Natural killer cell (primary cell): ENCODE measurements at regions not wholly inside any gene's neighbourhood (a gene's known extent, or its start where the extent isn't known, plus 50 kb on each side); places are given as distances from the start of the nearest gene placed in this dataset.

Experiments
- ATAC-seq, 3 donors: fragments of 150-1000 bp in 2 of 3; fragments of 200-7000 bp in 1 of 3; cut with Tn5 transposase; 1 replicate in 1 of 3; 2 replicates in 2 of 3; pipeline ENCODE4 v1.10.0; 2021; ENCODE audit warnings: mild to moderate bottlenecking in 2 of 3, moderate library complexity in 2 of 3
- DNase-seq, 2 donors: peaks; one replicate each; pipeline versions ENCODE4 v3.0.0 to v3.0.0-alpha.2; 2013 to 2021; ENCODE audit warnings: mixed read lengths in 1 of 2
- H3K27ac ChIP-seq: one replicate; pipeline ENCODE4 v1.5.1; 2013; ENCODE audit warnings: mild to moderate bottlenecking, low read length
- H3K27me3 ChIP-seq: one replicate; pipeline ENCODE4 v1.6.1; 2013; ENCODE audit warnings: low read length; ENCODE audit not compliant: control insufficient read depth, insufficient read depth
- H3K36me3 ChIP-seq: one replicate; pipeline ENCODE4 v1.6.1; 2013; ENCODE audit warnings: low read length; ENCODE audit not compliant: control insufficient read depth, insufficient read depth
- H3K4me1 ChIP-seq: one replicate; pipeline ENCODE4 v1.6.1; 2013; ENCODE audit warnings: low read length; ENCODE audit not compliant: control insufficient read depth, insufficient read depth
- H3K4me3 ChIP-seq: one replicate; pipeline ENCODE4 v1.5.1; 2013; ENCODE audit warnings: low read length
- H3K9me3 ChIP-seq: one replicate; pipeline ENCODE4 v1.6.1; 2013; ENCODE audit warnings: low read length; ENCODE audit not compliant: control insufficient read depth, insufficient read depth
- H3K27ac Mint-ChIP-seq, 2 donors: one replicate each; pipeline ENCODE4 v1.8.0; 2022; ENCODE audit warnings: mild to moderate bottlenecking in 2 of 2, mixed read lengths in 2 of 2, moderate library complexity in 1 of 2
- H3K27me3 Mint-ChIP-seq, 2 donors: one replicate each; pipeline ENCODE4 v1.8.0; 2022; ENCODE audit warnings: low read depth in 2 of 2, mixed read lengths in 2 of 2
- H3K36me3 Mint-ChIP-seq: one replicate; pipeline ENCODE4 v1.8.0; 2022; ENCODE audit warnings: mixed read lengths
- H3K4me1 Mint-ChIP-seq, 2 donors: one replicate each; pipeline ENCODE4 v1.8.0; 2022; ENCODE audit warnings: mixed read lengths in 2 of 2
- H3K4me3 Mint-ChIP-seq: one replicate; pipeline ENCODE4 v1.8.0; 2022; ENCODE audit warnings: mild to moderate bottlenecking, moderate library complexity, mixed read lengths
- H3K9me3 Mint-ChIP-seq, 2 donors: one replicate each; pipeline ENCODE4 v1.8.0; 2022; ENCODE audit warnings: mixed read lengths in 2 of 2
- WGBS: methylation state at CpG from one replicate; pipeline ENCODE4 v1.1.7; 2013; ENCODE audit warnings: missing lambda C conversion rate; ENCODE audit not compliant: insufficient coverage; 5-methylcytosine and 5-hydroxymethylcytosine counted together
- intact Hi-C: fragments of 100-400 bp; cut with micrococcal nuclease; formaldehyde crosslinking; loops from one replicate; pipeline ENCODE4 v1.14.2; 2022
- TF ChIP-seq, protein P1 (sequence below): fragments of 200-600 bp; IDR thresholded peaks from one replicate; pipeline ENCODE4 v1.8.0; 2022; ENCODE audit warnings: antibody characterized with exemption

DNA sequence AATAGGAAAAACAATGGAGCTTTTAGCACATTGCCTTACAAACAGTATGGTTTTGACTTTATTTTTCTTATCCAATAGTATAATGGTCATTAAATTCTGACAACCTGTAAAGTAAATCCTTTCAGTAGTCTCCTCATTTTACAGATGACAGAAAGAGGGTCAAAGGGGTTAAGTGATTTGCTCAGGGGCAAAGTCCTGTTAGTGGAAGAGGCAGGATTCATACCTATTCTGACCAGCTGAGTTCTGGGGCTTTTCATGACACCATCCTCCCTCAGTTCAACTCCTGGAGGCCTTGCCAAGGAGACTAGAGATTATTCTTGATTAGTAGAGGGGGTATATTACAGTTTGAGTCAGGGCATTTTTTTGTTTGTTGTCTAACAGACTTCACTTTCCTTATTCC, 278.7 kb upstream of the DUSP10 start:
- Histone ChIP-seq H3K27me3 (no peaks in the 10 kb centered on the region), H3K4me1 (no peaks in the 10 kb centered on the region), H3K9me3 (no peaks in the 10 kb centered on the region), H3K4me3 (no peak overlapping the region), H3K36me3 (no peaks in the 10 kb centered on the region), H3K27ac (no peak overlapping the region)
- H3K36me3 Mint-ChIP-seq: no peaks in the 10 kb centered on the region
- H3K4me3 Mint-ChIP-seq: no peak overlapping the region
- peaks cover 0 to 5% of the 10 kb centered on the region in 2 donors for H3K27me3 Mint-ChIP-seq
- H3K4me1 Mint-ChIP-seq: peaks cover 14 to 24% of the 10 kb centered on the region in 2 donors
- no peak overlapping the region for H3K27ac Mint-ChIP-seq
- intact Hi-C loops: no loop called here
- TF ChIP-seq, protein P1, sequence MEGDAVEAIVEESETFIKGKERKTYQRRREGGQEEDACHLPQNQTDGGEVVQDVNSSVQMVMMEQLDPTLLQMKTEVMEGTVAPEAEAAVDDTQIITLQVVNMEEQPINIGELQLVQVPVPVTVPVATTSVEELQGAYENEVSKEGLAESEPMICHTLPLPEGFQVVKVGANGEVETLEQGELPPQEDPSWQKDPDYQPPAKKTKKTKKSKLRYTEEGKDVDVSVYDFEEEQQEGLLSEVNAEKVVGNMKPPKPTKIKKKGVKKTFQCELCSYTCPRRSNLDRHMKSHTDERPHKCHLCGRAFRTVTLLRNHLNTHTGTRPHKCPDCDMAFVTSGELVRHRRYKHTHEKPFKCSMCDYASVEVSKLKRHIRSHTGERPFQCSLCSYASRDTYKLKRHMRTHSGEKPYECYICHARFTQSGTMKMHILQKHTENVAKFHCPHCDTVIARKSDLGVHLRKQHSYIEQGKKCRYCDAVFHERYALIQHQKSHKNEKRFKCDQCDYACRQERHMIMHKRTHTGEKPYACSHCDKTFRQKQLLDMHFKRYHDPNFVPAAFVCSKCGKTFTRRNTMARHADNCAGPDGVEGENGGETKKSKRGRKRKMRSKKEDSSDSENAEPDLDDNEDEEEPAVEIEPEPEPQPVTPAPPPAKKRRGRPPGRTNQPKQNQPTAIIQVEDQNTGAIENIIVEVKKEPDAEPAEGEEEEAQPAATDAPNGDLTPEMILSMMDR: no peak
- ATAC-seq (no peak), DNase-seq (no peak)
- no peaks in the 10 kb centered on the region for H3K9me3 Mint-ChIP-seq

DNA sequence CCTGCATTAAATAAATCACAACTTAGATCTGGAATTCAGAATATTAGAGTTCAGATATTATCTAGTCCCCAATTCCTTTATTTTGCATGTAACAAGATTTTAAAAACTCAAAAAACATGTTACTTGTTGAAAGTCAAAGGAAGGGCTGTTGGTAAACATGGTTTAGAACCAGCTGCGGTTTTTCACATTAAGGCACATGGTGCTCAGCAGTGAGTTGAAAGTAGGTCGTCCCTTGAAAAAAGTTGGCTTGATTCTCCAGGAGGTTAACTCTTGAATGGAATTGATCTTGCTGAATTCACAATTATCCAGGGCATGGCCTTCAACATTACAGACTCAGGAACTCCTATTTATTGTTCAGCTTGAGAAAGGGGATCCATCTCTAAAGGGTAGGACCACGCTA, 277.1 kb upstream of the DUSP10 start:
- no peaks in the 10 kb centered on the region for H3K4me1 ChIP-seq
- H3K27ac Mint-ChIP-seq: peak overlapping the region; percentile 64 to 74
- H3K27ac ChIP-seq: no peak overlapping the region
- H3K9me3 ChIP-seq: no peaks in the 10 kb centered on the region
- ATAC-seq (peak; percentile 34 to 72 (median 35)), DNase-seq (no peak)
- intact Hi-C loops: no loop called here
- H3K4me1 Mint-ChIP-seq: peaks cover 14 to 24% of the 10 kb centered on the region in 2 donors
- no peak overlapping the region for H3K4me3 ChIP-seq
- TF ChIP-seq, protein P1: no peak
- no peaks in the 10 kb centered on the region for H3K27me3 ChIP-seq
- no peaks in the 10 kb centered on the region for H3K36me3 Mint-ChIP-seq
- WGBS: 56% methylated on average over 3 of the region's 3 CpGs
- H3K4me3 Mint-ChIP-seq: peak overlapping the region; percentile 35
- H3K36me3 ChIP-seq: no peaks in the 10 kb centered on the region
- peaks cover 0 to 5% of the 10 kb centered on the region in 2 donors for H3K27me3 Mint-ChIP-seq
- no peaks in the 10 kb centered on the region for H3K9me3 Mint-ChIP-seq

DNA sequence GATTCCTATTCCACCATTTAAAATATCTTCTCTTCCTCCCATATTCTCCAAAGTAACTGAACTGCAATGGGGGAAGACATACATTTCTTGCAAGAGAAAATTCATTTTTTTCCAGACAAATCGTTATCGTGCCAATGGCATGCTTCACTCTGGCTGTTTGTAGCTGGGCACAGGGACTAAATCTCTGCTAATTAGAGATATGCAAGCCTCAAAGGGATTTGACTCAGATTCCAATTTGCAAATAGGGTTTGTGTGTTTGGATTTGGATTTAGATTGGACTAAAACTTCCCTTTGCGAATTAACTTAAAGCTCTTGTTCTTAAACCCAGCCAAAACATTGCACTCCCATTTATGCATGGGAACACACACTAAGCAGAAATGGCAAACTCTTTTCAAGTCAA, 276.2 kb upstream of the DUSP10 start:
- TF ChIP-seq, protein P1: no peak
- H3K27me3 ChIP-seq: no peaks in the 10 kb centered on the region
- no peak overlapping the region for H3K27ac ChIP-seq
- ATAC-seq (no peak), DNase-seq (no peak)
- Mint-ChIP-seq H3K4me3 (no peak overlapping the region), H3K27me3 (peaks cover 0 to 5% of the 10 kb centered on the region in 2 donors), H3K27ac (no peak overlapping the region), H3K4me1 (peaks cover 14 to 24% of the 10 kb centered on the region in 2 donors), H3K36me3 (no peaks in the 10 kb centered on the region), H3K9me3 (no peaks in the 10 kb centered on the region)
- H3K36me3 ChIP-seq: no peaks in the 10 kb centered on the region
- intact Hi-C loops: no loop called here
- H3K4me3 ChIP-seq: no peak overlapping the region
- 100% methylated on average over 3 of the region's 3 CpGs for WGBS
- no peaks in the 10 kb centered on the region for H3K9me3 ChIP-seq
- no peaks in the 10 kb centered on the region for H3K4me1 ChIP-seq

DNA sequence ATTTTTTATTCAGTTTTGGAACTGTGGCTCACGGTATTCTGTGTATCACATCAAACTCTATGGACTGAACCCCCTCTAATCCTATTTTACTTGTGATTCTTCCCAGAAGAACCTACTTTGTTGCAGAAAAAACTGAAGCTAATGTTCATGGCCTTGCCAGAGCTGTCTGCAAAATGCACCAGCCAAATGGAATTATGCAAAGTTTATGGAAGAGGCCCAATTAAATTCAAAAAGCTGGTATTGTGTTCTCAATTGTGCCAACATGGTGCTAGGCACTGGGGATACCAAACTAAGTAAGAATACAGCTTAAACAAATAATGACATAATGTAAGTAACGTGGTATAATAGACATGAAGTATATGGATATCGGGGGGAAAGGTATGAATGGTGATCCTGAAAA, 273.8 kb upstream of the DUSP10 start:
- H3K27me3 Mint-ChIP-seq: no peaks in the 10 kb centered on the region
- no peak for ATAC-seq
- WGBS: 91% methylated on average over 3 of the region's 3 CpGs

More for the DNA sequence above, 273.8 kb upstream of the DUSP10 start:
- no peak overlapping the region for H3K27ac Mint-ChIP-seq
- H3K27ac ChIP-seq: no peak overlapping the region
- H3K27me3 ChIP-seq: no peaks in the 10 kb centered on the region
- H3K4me3 Mint-ChIP-seq: no peak overlapping the region
- H3K9me3 ChIP-seq: no peaks in the 10 kb centered on the region
- H3K4me1 Mint-ChIP-seq: peaks cover 14 to 24% of the 10 kb centered on the region in 2 donors
- no peaks in the 10 kb centered on the region for H3K4me1 ChIP-seq
- no peak overlapping the region for H3K4me3 ChIP-seq
- TF ChIP-seq, protein P1: no peak
- intact Hi-C loops: no loop called here
- no peaks in the 10 kb centered on the region for H3K9me3 Mint-ChIP-seq
- no peaks in the 10 kb centered on the region for H3K36me3 ChIP-seq
- H3K36me3 Mint-ChIP-seq: no peaks in the 10 kb centered on the region
- DNase-seq: no peak
